H9 (cell line): ENCODE measurements at regions not wholly inside any gene's neighbourhood (a gene's known extent, or its start where the extent isn't known, plus 50 kb on each side); places are given as distances from the start of the nearest gene placed in this dataset.

Experiments
- DNase-seq: peaks from one replicate; pipeline ENCODE4 v3.0.0-alpha.2; 2017
- H2AFZ ChIP-seq: one replicate; pipeline ENCODE4 v1.6.1; 2013; ENCODE audit warnings: mild to moderate bottlenecking, low read length, control low read depth, moderate library complexity
- H2AK5ac ChIP-seq: 2 replicates; pipeline ENCODE4 v1.6.1; 2013; ENCODE audit warnings: low read length, control low read depth, mixed read lengths; ENCODE audit not compliant: insufficient read length
- H2BK120ac ChIP-seq: one replicate; pipeline ENCODE4 v1.6.1; 2013; ENCODE audit warnings: low read depth, mild to moderate bottlenecking, low read length, control low read depth, inconsistent platforms; ENCODE audit not compliant: poor library complexity, severe bottlenecking
- H2BK12ac ChIP-seq: 2 replicates; pipeline ENCODE4 v1.6.1; 2013; ENCODE audit warnings: low read length, control low read depth, mixed read lengths, low read depth; ENCODE audit not compliant: insufficient read length
- H2BK15ac ChIP-seq: 2 replicates; pipeline ENCODE4 v1.6.1; 2013; ENCODE audit warnings: low read depth, low read length, control low read depth
- H2BK20ac ChIP-seq: one replicate; pipeline ENCODE4 v1.6.1; 2013; ENCODE audit warnings: low read depth, mild to moderate bottlenecking, low read length, control low read depth, inconsistent platforms; ENCODE audit not compliant: poor library complexity, severe bottlenecking
- H2BK5ac ChIP-seq: 2 replicates; pipeline ENCODE4 v1.6.1; 2013; ENCODE audit warnings: low read length, control low read depth, mixed read lengths; ENCODE audit not compliant: insufficient read length
- H3K14ac ChIP-seq: 2 replicates; pipeline ENCODE4 v1.6.1; 2013; ENCODE audit warnings: low read length, control low read depth; ENCODE audit not compliant: insufficient read depth
- H3K18ac ChIP-seq: 2 replicates; pipeline ENCODE4 v1.6.1; 2013; ENCODE audit warnings: low read depth, mild to moderate bottlenecking, mixed read lengths, low read length, control low read depth; ENCODE audit not compliant: insufficient read length
- H3K23ac ChIP-seq: 2 replicates; pipeline ENCODE4 v1.6.1; 2013; ENCODE audit warnings: low read length, control low read depth, mixed read lengths, low read depth; ENCODE audit not compliant: insufficient read length
- H3K23me2 ChIP-seq: 2 replicates; pipeline ENCODE4 v1.6.1; 2013; ENCODE audit warnings: low read depth, mild to moderate bottlenecking, mixed read lengths, low read length, control low read depth; ENCODE audit not compliant: insufficient read length, poor library complexity, severe bottlenecking
- H3K27ac ChIP-seq: 2 replicates; pipeline ENCODE4 v1.5.1; 2013; ENCODE audit warnings: low read length, control low read depth, mixed read lengths, low read depth; ENCODE audit not compliant: insufficient read length
- H3K27me3 ChIP-seq: 2 replicates; pipeline ENCODE4 v1.6.1; 2013; ENCODE audit warnings: low read length, control low read depth, inconsistent platforms; ENCODE audit not compliant: insufficient read depth
- H3K4ac ChIP-seq: 2 replicates; pipeline ENCODE4 v1.6.1; 2013; ENCODE audit warnings: low read depth, mild to moderate bottlenecking, control low read depth, inconsistent platforms, low read length, moderate library complexity
- H3K4me1 ChIP-seq: 2 replicates; pipeline ENCODE4 v1.6.1; 2013; ENCODE audit warnings: low read length, control low read depth, inconsistent platforms; ENCODE audit not compliant: insufficient read depth
- H3K4me2 ChIP-seq: 2 replicates; pipeline ENCODE4 v1.6.1; 2013; ENCODE audit warnings: low read length, control low read depth, mixed read lengths; ENCODE audit not compliant: insufficient read length, insufficient read depth
- H3K56ac ChIP-seq: 2 replicates; pipeline ENCODE4 v1.6.1; 2013; ENCODE audit warnings: low read depth, mild to moderate bottlenecking, mixed read lengths, low read length, control low read depth; ENCODE audit not compliant: insufficient read length
- H3K79me1 ChIP-seq: 2 replicates; pipeline ENCODE4 v1.6.1; 2013; ENCODE audit warnings: low read depth, mild to moderate bottlenecking, moderate library complexity, low read length, control low read depth, inconsistent platforms; ENCODE audit not compliant: insufficient read depth, poor library complexity, severe bottlenecking
- H3K79me2 ChIP-seq: 2 replicates; pipeline ENCODE4 v1.6.1; 2013; ENCODE audit warnings: low read length, control low read depth, inconsistent platforms; ENCODE audit not compliant: insufficient read depth
- H3K9ac ChIP-seq: 2 replicates; pipeline ENCODE4 v1.6.1; 2013; ENCODE audit warnings: low read length, control low read depth, mixed read lengths; ENCODE audit not compliant: insufficient read length; ENCODE audit errors: extremely low read depth
- H3K9me3 ChIP-seq: one replicate; pipeline ENCODE4 v1.6.1; 2013; ENCODE audit warnings: low read depth, low read length, inconsistent platforms; ENCODE audit not compliant: control insufficient read depth
- H3T11ph ChIP-seq: one replicate; pipeline ENCODE4 v1.6.1; 2013; ENCODE audit warnings: mild to moderate bottlenecking, low read length, control low read depth, inconsistent platforms
- H4K20me1 ChIP-seq: one replicate; pipeline ENCODE4 v1.6.1; 2013; ENCODE audit not compliant: control insufficient read depth, insufficient read length, insufficient read depth
- H4K5ac ChIP-seq: 2 replicates; pipeline ENCODE4 v1.6.1; 2013; ENCODE audit warnings: low read depth, mild to moderate bottlenecking, mixed read lengths, low read length, control low read depth; ENCODE audit not compliant: insufficient read length
- H4K8ac ChIP-seq: replicated peaks from 2 replicates; pipeline ENCODE4 v1.6.1; 2013; ENCODE audit warnings: low read length, control low read depth, mixed read lengths, low read depth; ENCODE audit not compliant: insufficient read length
- H4K91ac ChIP-seq: 2 replicates; pipeline ENCODE4 v1.6.1; 2013; ENCODE audit warnings: low read depth, mild to moderate bottlenecking, moderate library complexity, mixed read lengths, low read length, control low read depth; ENCODE audit not compliant: insufficient read length
- H3K27ac Mint-ChIP-seq, 3 experiments: 2 replicates in 2 of 3; 3 replicates in 1 of 3; pipeline ENCODE4 v1.8.0; 2020 to 2021; ENCODE audit warnings: mixed read lengths in 3 of 3, mild to moderate bottlenecking in 1 of 3, moderate library complexity in 1 of 3
- H3K27me3 Mint-ChIP-seq: 2 replicates; pipeline ENCODE4 v1.8.0; 2021; ENCODE audit warnings: low read depth, mild to moderate bottlenecking, moderate library complexity, mixed read lengths
- H3K36me3 Mint-ChIP-seq, 3 experiments: 2 replicates in 2 of 3; 3 replicates in 1 of 3; pipeline ENCODE4 v1.8.0; 2020 to 2021; ENCODE audit warnings: low read depth in 3 of 3, mixed read lengths in 3 of 3; ENCODE audit not compliant: insufficient read depth in 1 of 3
- H3K4me1 Mint-ChIP-seq, 2 experiments: 2 replicates each; pipeline ENCODE4 v1.8.0; 2020; ENCODE audit warnings: mixed read lengths in 2 of 2
- H3K4me3 Mint-ChIP-seq, 2 experiments: 2 replicates in 1 of 2; 3 replicates in 1 of 2; pipeline ENCODE4 v1.8.0; 2020 to 2021; ENCODE audit warnings: mild to moderate bottlenecking in 2 of 2, mixed read lengths in 2 of 2, moderate library complexity in 1 of 2
- H3K9me3 Mint-ChIP-seq, 2 experiments: 2 replicates in 1 of 2; 3 replicates in 1 of 2; pipeline ENCODE4 v1.8.0; 2020; ENCODE audit warnings: mild to moderate bottlenecking in 2 of 2, mixed read lengths in 2 of 2, moderate library complexity in 1 of 2
- CTCF ChIP-seq: fragments of 200-600 bp; sonication (generic); conservative IDR thresholded peaks from 3 replicates; pipeline ENCODE4 v1.8.0; 2021; ENCODE audit warnings: antibody characterized with exemption, mild to moderate bottlenecking

GRCh38 chr13:84741253-84741652, 859.0 kb upstream of the SLITRK1 start:
- no peak overlapping the region for H3K9ac ChIP-seq
- H2BK20ac ChIP-seq = no peak overlapping the region
- 0 out of 4 replicates have a peak, but pooled peaks cover 0 to 2% of the 10 kb centered on the region in 2 experiments for H3K4me1 Mint-ChIP-seq
- no peaks in the 10 kb centered on the region for H3K4me1 ChIP-seq
- no peak overlapping the region for H2AK5ac ChIP-seq
- H3K4me3 Mint-ChIP-seq = no peak overlapping the region
- no peaks in the 10 kb centered on the region for H4K20me1 ChIP-seq
- no peak for TF ChIP-seq CTCF
- no peak overlapping the region for H3K27ac ChIP-seq
- H3K23ac ChIP-seq = no peak overlapping the region
- H3K27me3 ChIP-seq = no peaks in the 10 kb centered on the region
- no peak overlapping the region for H3T11ph ChIP-seq
- no peaks in the 10 kb centered on the region for H3K36me3 Mint-ChIP-seq
- H3K27me3 Mint-ChIP-seq = no peaks in the 10 kb centered on the region
- H3K14ac ChIP-seq = no peak overlapping the region
- no peak for DNase-seq
- H2BK12ac ChIP-seq = no peak overlapping the region
- no peak overlapping the region for H2BK15ac ChIP-seq
- no peaks in the 10 kb centered on the region for H3K79me1 ChIP-seq
- no peak overlapping the region for H2BK120ac ChIP-seq
- no peak overlapping the region for H3K18ac ChIP-seq
- H4K91ac ChIP-seq = no peak overlapping the region
- no peak overlapping the region for H4K5ac ChIP-seq
- no peaks in the 10 kb centered on the region for H3K79me2 ChIP-seq
- H2AFZ ChIP-seq = no peak overlapping the region
- H3K9me3 ChIP-seq = no peaks in the 10 kb centered on the region
- H3K23me2 ChIP-seq = no peaks in the 10 kb centered on the region
- H3K9me3 Mint-ChIP-seq = no peaks in the 10 kb centered on the region
- H4K8ac ChIP-seq = no peak overlapping the region
- H3K4ac ChIP-seq = no peak overlapping the region
- H3K56ac ChIP-seq = no peak overlapping the region
- H3K4me2 ChIP-seq = no peak overlapping the region
- H3K27ac Mint-ChIP-seq = no peak overlapping the region
- no peak overlapping the region for H2BK5ac ChIP-seq
